HG03159 (cell line): ENCODE measurements at regions not wholly inside any gene's neighbourhood (a gene's known extent, or its start where the extent isn't known, plus 50 kb on each side); places are given as distances from the start of the nearest gene placed in this dataset.

ENCODE experiments used
- ATAC-seq: cut with Tn5 transposase; IDR thresholded peaks from one replicate; pipeline ENCODE4 v1.9.1; 2021; ENCODE audit warnings: mild to moderate bottlenecking, moderate library complexity; ENCODE audit not compliant: unreplicated experiment

GRCh38 chr4:123966990-123967769 is 570.6 kb downstream of the SPRY1 start:
- ATAC-seq: no peak

DNA sequence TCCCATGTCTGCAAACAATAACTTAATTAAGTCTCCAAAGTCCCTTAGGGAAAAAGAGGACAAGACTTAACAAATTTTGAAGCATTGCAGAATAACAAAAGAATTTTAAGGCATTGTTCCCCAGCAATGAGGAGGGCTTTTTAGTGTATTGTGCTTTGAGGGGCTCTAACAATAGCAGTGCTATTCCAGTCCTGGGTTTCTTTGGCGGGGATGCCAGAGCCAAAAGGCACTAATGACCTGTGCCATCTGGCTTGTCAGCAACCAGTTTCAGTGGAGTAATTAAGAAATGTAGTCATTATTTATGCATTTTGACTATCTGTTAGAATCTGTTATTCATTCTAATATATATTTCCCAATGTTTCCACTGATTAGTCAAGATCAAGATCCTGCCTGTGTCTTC is 575.4 kb downstream of the SPRY1 start:
- no peak for ATAC-seq

- no peak for ATAC-seq
These were observed 578.0 kb downstream of the SPRY1 start for GRCh38 chr4:123974386-123975149.

GRCh38 chr4:123976285-123976684 is 579.7 kb downstream of the SPRY1 start:
- no peak for ATAC-seq

DNA sequence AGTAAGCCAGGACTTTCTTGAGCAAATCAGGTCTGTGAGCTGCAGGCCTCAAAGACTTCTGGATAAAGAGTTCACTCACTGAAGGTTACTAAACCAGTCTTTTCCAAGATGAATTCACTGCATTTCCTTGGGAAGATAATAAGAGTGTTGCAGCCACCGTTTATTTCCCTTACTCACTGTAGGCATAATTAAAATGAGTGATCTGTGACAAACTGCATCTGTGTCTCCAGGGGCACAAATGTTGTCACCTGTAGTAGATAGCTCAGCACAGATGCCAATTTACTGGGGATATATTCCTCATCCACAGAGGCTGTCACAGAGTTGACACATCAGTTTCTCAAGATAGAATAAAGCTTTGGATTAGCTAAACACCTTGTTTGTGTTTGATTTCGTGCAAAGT is 580.2 kb downstream of the SPRY1 start:
- ATAC-seq: no peak

- ATAC-seq: no peak
These were observed 581.1 kb downstream of the SPRY1 start for GRCh38 chr4:123977641-123978081.

DNA sequence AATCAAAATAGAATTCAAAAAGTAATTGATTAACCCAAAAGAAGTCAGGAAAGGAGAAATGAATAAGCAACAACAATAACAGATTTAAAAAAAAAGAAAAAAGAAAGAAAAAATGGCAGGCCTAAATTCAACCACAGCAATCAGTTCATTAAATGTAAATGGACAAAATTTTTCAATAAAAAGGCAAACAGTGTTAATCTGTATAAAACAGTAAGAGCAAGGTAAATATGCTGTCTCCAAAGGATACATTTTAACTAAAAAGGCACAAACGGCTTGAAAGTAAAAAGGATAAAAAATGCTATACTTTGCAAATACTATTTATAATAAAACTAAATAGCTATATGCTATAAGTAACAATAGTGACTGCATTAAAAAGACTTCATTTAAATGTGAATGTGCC is 582.0 kb downstream of the SPRY1 start:
- no peak for ATAC-seq

GRCh38 chr4:123980736-123981300 is 584.2 kb downstream of the SPRY1 start:
- ATAC-seq: no peak

DNA sequence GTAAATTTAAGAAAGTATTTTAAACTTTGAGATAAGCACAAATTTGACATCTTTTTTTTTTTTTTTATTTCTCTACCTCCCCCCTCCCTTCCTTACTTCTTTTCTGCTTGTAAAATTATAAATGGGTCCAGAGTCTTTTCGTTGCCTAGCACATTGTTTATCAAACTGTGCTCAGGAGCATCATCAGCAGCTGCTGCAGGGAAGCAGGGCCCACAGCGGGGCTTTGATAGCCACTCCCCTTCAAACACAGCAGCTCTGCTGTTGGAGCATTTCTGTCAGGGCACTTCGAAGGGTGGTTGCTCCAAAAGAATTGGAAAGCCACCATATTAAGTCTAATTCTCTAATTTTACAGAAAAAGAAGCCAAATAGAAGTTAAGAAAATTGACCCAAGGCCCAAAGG is 588.3 kb downstream of the SPRY1 start:
- no peak for ATAC-seq

DNA sequence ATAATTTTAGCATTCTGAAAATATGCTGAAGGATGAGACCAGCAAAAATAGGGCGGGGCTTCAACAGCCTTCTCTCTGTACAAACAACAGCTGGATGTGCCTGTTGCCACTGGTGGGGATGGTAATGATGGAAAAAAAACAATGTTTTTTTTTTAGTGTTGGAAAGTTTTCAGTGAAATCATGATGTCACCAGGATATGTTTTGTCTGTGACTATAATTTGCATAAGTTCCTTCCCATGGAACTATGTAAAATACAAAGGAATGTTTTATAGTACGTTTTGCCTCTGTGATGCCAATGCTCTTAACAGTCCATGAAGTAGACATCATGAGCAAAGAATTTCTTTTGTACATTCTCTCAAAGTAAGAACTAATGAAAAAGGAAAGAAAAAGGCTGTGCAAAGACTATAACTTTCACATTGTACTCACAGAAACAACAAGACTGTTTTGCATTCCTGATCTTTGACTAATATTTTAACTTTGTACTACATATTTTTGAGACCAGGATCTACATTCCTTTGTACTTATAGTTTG is 589.7 kb downstream of the SPRY1 start:
- ATAC-seq: no peak

DNA sequence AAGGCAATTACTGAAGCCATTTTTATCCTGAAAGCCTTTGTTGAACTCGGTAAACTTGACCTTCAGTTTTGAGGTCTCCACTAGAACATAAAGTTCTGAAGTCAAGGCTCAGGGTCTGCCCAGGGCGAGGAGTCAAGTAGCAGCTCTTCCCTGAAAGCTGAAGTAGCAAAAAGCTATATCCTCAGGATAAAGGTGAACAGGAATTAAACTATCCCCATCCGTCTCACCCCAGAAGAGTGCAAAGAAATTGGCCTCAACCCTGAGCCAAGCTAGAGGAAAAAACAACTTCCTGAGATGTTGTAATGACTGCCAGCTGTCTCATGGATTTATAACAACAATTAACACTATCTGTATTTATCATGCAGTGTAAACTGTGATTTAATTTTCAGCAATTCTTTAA is 590.8 kb downstream of the SPRY1 start:
- no peak for ATAC-seq

DNA sequence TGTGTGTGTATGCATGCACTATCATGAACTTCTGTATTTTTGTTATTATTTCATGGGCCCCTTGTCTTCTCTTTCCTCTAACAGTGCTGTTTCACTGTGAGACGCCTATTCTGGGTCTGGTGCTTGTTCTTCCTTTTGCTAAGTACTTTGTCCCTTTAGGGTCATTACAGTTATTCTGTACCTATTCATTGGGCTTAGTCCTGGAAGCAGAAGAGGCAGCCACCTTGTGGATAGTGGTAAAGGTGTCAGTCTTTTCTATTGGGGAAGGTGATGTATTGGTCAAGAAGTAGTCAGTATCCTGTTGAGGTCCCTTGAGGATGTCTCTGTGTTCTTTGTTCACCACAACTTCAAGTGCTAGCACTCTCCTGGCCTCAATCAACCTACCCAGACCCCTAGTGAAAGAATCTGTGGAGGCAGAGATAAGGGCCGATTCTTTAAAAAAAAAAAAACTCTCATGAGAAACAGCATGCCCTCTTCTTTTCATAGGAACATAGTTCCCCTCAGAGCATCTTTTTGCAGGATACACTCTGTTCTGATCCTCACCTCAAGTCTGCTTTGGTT is 593.8 kb downstream of the SPRY1 start:
- ATAC-seq: no peak

GRCh38 chr4:123994917-123995316 is 598.3 kb downstream of the SPRY1 start:
- peak; percentile 65 for ATAC-seq

DNA sequence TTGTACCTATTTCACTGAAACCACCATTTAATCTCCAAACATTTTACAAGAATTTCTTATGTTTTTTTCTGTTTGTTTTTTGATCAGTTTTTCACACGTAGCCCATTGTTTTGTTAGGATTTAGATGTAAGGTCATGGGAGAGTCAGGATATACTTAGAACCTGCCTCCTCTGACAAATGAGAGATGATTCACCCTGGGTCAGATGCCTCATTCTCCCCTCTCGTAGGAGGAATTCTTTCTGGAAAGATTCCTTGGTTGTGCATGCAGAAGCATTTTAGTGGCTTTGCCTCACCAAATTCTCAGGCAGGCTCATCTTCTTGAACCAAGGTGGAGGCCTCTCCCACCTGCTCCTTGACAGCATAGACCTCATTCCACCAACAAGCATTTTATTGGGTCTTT is 599.3 kb downstream of the SPRY1 start:
- ATAC-seq: no peak

- no peak for ATAC-seq
These were observed 600.3 kb downstream of the SPRY1 start for GRCh38 chr4:123996718-123997510.

DNA sequence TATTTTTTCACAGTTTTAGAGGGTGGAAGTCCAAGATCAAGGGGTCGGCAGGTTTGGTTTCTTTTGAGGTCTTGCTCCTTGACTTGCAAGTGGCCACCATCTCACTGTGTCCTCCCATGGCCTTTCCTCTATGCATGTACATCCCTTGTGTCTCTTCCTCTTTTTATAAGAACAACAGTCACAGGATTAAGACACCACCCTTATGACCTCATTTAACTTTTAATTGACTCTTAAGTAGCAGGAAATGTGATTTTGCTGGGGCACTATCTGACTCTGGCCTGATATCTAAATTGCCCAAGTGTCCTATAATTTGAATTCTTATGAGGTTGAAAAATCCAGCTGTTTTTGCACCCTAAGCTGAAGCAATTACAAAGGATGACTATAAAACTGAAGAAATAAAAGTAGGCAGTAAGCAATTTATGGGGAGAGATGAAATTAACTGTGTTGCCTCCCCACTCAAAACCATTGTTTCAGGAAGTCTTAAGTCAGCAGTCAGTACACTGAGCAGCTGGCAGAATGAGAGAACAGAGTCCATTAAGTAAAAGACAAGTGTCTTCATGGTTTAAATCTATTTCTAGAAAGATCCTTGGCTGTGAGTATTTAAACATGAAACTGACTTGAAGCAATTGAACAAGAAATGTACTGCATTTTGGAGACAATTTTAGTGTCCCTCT is 601.3 kb downstream of the SPRY1 start:
- ATAC-seq: no peak

DNA sequence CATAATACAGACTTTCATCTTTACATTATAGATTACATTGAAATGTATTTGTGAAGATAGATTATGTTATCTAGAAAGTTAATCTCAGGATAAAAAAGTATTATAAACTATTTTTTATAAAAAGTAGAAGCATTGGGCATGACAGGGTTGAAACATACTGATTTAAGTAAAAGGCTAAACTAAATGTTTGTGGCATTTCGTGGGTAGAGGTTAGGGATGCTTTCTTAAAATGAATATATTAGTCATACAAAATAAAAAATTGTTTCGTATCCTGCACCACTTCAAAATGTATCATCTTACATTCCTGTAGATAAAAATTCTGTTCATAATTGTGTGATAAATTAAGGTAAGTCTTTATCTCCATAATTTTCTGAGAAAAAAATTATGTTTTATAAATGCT is 603.6 kb downstream of the SPRY1 start:
- no peak for ATAC-seq

DNA sequence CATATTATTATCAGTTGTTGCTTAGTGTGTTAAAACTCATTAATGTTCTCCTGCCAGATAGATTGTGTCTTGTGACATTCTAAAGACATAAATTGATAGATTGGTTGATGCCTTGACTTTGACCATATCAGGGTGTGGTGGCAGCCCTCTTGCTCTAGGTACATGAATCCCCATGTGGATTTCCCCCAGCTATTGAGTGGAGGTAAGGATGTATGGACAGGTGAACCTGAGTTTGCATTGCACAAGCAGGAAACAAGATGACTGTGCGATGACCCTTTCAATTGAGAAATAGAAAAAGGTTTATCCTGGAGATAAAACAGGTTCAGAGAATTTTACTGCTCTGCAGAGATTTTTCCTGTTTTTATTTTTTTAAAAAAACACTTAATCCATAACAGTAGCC is 619.2 kb downstream of the SPRY1 start:
- ATAC-seq: no peak

GRCh38 chr4:124017185-124017785 is 620.7 kb downstream of the SPRY1 start:
- ATAC-seq: no peak
